NCI-H1092 treated with DMSO at 0.1 percent for 48 hours (cell line): ENCODE measurements at regions not wholly inside any gene's neighbourhood (a gene's known extent, or its start where the extent isn't known, plus 50 kb on each side); places are given as distances from the start of the nearest gene placed in this dataset.
A peak's percentile ranks its signal among the peaks of the same experiment; 100 is the strongest.
"Not testable (repeated sequence)": the region's sequence is repeated elsewhere in the genome, so short reads cannot be mapped to it uniquely, and the experiment has no call there.

Experiments
- DNase-seq: peaks from one replicate; lab custom pipeline; 2025; lab: John Stamatoyannopoulos, UW

DNA sequence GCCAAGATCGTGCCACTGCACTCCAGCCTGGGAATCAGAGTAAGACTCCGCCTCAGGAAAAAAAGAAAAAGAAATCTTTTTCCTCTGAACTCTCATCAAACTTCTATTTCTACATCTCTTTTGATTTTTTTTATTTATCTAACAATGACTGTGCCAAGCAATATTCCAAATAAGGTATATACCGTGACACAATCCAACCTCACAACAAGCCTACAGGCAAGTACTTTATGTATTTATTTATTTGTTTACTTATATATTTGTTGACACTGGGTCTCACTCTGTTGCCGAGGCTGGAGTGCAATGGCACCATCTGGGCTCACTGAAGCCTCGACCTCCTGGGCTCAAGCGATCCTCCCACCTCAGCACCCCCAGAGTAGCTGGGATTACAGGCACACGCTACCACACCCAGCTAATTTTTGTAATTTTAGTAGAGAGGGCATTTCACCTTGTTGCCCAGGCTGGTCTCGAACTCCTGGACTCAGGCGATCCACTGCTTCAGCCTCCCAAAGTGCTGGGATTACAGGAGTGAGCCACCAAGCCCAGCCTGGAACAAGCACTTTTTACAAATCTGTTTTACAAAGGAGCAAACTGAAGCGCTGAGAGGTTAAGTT, 94.9 kb upstream of the CHD2 start:
- no peak for DNase-seq

DNA sequence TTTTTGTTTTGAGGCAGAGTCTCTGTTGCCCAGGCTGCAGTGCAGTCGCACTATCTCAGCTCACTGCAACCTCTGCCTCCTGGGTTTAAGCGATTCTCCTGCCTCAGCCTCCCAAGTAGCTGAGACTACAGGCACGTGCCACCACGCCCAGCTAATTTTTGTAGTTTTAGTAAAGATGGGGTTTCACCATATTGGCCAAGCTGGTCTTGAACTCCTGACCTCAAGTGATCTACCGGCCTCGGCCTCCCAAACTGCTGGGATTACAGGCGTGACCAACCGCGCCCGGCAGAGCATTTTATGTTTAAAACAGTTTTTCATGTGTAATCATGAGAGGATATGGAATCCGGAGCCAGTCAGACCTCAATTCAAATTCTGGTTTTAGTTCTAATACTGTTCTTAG, 94.0 kb upstream of the CHD2 start:
- not testable (repeated sequence) for DNase-seq

DNA sequence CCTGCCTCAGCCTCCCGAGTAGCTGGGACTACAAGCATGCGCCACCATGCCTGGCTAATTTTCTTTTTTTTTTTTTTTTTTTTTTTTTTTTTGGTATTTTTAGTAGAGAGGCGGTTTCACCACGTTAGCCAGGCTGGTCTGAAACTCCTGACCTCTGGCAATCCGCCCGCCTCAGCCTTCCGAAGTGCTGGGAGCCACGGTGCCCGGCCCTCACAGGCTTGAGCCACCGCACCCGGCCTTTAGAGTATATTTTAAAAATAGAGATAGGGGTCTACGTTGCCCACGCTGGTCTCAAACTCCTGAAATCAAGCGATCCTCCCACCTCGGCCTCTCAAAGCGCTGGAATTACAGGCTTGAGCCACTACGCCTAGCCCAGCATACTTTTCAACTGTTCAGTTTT, 93.4 kb upstream of the CHD2 start:
- DNase-seq = no peak

DNA sequence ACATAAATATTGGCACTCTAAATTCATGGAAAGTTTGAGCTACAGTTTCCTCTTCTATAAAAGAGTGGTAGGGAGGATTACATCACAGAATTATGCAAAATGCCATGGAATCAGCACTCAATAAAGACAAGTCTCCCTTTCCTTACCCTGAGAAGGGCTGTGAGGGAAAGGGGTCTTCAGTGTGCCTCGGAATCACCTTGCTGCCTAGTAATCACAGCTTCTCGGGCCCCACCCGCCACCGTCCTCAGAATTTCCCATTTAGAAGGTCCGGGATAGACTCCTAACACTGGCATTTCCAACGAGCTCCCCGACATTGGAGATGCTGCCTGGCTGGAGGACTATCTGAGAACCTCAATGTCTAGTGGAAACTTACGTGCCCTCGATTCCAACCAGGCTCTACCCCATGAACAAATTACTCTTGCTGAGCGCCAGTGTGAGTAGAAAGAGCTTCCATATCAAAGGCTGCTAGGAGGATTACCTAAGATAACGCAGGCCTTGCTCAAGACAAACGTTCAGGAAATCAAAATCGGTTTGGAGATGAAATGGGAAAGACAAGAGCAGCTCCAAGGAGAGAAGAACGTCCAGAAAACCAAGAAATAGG, 92.1 kb upstream of the CHD2 start:
- DNase-seq = peak; percentile 10

DNA sequence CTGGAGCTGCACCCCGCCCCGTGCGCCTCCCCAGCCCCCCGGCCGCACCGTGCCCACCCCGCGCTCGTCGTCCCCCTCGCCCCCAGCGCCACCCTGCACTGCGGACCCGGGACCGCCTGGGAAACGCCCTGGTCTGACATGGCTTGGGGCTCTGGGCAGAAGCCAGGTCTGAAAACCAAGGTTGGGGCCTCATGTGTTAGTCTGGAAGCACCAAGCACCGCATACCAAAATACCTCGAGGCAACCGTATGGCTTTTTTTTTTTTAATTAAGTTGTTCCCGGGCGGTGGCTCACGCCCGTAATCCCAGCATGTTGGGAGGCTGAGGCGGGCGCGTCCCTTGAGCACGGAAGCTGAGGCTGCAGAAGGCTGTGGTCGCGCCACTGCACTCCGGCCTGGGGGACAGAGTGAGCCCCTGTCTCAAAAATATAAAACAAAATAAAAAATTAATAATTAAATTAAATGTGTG, 91.5 kb upstream of the CHD2 start:
- DNase-seq = peak; percentile 64

DNA sequence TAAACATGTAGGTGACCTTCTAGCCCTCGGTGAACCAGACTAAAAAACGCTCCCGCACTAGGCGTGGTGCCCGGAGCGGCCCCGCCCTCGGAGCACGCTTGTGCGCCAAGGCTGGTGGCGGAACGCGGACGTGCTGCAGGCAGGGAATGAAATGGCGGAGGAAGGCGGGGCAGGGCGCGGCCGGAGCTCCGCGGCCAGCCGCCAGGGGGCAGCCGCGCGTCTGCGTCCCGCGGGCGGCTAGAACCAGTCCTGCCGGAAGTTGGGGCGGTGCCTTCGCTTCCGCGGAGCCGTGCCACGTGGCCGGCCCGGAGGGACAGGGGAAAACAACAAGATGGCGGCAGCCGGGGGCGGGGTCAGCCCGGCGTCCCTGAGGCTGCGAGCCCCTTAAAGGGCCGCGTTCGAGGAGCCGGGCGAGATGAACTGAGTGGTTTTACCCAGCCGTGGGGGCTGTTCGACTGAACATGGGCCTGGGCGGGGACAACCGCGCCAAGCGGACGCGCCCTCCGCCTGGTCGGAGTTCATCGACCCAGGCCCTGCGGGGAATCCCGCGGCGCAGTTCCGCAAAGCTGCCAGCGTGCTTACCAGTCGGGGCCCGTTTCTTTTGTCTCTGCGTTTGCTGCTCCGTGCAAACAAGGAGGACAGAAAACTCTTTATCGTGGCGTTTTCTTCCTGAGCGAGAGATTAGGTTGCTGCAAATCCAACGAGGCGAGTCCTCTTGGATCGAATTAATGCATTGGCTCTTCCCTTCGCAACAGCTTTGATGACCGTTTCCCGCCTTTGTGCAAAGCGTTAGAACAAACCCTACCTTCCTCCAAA, 90.9 kb upstream of the CHD2 start:
- DNase-seq = peak; percentile 94

DNA sequence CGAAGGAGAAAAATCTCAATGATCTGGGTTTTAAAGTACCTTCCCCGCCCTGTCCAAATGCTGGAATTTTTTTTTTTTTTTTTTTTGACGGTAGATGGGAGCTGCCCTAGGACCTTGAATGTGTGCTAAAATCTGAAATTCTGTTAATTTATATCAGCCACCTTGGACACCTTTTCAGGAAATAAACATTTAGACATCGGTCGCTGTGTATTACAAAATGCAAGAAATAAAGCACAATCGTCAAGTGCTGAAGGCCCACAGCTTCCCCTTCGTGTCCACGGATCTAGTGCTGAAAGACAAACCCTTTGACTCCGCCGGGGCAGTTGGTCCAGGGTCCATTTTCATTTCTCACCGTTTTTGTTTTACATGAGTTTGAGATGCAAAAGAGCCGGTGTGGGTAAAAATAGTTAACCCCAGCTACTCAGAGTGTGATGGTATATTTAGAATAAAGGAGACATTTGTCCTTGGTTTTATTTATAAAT, 90.2 kb upstream of the CHD2 start:
- peak; percentile 78 for DNase-seq

DNA sequence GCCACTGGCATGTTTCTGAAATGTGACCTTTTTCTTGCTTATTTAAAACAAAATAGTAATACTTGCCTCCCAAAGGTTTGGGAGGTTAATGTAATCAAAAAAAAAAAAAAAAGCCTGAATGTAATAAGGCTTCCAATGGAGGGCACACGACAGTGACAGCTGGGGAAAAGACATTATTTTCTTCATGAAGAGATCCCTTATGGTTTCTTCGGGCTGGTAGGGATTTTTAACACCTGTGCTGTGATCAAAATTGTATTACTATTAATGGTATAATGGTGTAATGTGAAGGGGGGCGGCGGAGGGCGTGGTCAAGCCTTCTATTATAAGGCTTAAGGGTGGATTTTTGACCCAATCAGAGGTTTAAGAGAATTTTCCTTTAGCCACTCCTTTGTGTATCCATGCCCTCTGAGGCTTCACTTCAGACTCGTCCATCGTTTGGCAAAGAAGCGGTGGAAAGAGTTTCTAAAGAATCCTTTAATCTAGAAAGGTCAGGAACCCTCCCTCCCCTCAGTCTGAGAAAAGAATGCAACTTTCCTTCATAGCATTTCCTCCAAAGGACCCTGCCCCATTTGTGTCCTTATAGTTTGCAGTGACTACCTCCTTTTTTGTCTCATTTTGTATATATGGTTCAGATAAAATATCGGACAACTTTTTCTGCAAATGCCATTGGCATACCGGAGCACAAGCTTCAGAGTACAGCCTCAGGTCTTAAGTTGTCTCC, 89.5 kb upstream of the CHD2 start:
- peak; percentile 82 for DNase-seq

DNA sequence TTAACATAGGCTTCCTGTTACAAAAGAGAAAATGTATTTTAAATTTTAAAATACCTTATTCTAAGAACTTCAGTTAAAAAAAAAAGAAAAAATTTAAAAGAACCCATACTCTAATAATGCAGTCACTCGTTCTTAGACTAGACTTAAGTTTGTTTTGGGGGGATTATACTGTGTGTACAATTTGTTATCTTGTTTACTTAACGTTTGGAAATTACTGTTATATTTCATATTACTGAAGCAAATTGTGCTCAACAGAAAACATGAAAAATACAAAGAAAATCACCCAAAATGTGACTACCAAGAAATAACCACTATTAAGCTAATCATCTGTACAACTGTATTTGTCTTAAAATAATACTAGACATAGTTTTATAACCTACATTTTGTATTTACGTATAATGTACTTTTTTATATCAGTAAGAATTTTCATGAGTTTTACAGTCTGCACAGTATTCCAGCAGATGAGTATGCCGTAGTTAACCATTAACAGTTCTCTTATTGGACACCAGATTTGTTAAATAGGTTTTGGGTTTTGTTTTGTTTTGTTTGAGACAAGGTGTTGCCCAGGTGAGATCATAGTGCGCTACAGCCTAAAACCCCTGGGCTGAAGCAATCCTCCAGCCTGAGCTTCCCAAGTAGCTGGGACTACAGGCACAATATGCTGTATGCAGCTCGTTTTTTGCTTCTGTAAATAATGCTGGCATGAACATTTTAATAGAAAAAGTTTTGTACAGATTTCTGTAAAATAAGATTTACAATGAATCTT, 88.8 kb upstream of the CHD2 start:
- peak; percentile 44 for DNase-seq

DNA sequence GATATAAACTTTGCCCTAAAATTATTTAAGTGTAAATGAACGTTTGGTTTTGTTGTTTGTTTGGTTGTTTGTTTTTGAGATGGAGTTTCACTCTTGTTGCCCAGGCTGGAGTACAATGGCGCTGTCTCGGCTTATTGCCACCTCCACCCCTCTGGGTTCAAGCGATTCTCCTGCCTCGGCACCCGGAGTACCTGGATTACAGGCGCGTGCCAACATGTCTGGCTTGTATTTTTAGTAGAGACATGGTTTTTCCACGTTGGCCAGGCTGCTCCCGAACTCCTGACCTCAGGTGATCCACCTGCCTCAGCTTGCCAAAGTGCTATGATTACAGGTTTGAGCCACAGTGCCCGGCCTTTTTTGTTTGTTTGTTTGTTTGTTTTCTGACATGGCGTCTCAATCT, 87.9 kb upstream of the CHD2 start:
- no peak for DNase-seq

DNA sequence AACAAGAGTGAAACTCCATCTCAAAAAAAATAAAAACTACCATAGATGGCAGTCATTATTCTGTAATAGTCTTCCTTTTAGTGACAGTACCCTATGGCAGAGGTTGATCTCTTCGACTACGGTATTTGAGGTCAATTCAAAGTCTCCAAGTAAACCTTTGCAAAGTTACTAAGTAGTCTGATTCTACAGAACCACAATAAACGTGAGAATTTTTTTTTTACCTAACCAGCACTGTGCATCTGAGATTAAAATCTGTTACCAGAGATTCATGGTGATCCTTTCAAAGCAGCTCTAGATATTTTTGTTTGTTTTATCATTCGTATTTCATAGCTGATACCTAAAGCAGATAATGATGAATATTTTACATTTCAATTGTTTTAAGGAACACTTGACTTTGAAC, 86.6 kb upstream of the CHD2 start:
- no peak for DNase-seq

DNA sequence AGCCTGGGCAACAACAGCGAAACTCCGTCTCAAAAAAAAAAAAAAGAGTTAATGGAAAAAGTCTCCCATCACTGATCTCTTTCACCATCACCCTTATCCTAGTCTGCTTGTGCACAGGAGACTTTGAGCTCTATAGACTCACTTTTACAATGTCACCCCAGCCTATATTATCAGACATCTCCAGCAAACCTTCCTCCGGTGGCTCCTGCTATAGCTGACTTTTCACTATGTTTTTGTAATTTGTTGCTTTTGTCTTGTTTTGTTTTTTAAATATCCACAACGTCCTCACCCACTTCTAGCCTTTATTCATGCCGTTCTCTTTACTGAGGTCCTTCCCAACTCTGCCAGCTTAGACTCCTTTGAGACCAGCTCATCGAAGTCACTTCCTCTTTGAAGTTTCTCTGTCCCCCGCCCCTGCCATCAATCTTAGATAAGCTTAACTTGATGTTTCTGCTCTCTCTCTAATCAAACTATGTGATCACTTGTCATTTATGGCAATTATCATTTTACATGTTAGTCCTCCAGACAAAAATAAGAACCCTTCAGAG, 82.7 kb upstream of the CHD2 start:
- DNase-seq = peak; percentile 31

DNA sequence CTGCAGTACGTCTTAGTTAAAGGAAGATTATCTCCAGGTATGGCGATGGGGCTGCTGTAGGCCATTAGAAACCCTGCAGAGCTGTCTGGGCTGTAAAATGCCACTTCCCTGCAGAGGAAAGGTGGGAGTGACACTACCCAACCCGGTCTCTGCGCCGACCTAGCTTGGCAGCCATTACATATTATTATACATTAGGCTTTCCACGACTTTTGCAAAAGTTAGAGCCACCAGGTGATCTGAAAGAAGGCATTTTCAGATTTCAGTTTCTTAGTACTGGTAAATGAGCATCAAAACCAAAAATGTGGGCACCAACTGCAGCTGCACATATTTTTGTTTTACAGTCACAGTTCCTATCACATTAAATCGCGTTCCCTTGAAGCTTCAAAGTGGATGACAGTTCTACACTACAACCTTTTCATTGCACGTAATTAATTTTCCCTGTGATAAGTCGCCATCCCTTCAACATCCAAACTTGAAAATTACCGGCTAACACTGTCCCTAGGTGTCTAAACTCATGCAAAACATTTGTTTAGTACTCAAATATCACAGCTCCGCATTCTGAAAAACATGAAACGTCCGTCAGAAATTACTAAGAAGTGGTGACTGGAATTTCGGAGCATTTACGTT, 81.4 kb upstream of the CHD2 start:
- DNase-seq = peak; percentile 81

DNA sequence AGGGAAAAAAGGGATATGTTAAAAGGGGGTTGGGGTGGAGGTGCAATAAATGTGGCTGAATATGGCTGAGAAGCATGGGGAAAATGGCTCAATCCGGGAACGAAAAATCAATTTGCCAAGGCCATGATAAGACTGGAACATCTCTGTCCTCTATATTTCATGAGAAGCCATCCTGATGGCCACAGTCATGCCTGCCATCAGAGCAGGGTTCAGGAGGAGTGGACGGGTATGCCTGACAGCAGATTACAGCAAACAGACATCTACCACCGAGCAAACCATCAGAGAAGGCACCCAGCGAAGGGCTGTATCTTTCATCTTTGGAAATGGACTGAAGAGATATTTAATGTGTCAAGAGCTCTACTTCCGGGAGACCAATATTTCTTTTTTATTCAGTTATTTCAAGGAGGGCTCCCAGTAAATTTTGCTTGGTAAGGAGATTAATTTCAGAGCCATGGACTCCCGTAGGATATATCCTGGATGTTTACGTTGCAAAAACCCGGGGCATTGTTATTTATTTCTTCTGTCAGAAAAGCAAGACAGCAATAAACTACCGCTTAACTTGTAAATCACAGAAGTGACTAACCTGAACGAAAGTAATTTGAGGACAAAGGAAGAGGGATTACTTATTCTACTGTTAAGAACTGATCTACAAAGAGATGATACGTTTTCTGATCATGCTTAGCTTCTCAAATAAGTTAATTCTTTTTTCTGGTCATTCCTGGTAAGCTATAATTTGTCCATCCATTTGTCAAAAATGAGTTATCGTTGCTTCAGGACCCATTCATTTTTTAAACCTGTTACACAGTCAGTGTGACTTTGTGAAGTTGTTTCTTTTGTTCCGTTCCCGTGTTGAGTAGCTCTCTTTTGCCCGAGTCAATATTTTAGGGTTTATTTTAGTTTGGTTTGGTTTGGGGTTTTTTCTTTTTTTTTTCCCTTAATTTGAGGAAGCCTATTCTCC, 80.6 kb upstream of the CHD2 start:
- DNase-seq = peak; percentile 81

DNA sequence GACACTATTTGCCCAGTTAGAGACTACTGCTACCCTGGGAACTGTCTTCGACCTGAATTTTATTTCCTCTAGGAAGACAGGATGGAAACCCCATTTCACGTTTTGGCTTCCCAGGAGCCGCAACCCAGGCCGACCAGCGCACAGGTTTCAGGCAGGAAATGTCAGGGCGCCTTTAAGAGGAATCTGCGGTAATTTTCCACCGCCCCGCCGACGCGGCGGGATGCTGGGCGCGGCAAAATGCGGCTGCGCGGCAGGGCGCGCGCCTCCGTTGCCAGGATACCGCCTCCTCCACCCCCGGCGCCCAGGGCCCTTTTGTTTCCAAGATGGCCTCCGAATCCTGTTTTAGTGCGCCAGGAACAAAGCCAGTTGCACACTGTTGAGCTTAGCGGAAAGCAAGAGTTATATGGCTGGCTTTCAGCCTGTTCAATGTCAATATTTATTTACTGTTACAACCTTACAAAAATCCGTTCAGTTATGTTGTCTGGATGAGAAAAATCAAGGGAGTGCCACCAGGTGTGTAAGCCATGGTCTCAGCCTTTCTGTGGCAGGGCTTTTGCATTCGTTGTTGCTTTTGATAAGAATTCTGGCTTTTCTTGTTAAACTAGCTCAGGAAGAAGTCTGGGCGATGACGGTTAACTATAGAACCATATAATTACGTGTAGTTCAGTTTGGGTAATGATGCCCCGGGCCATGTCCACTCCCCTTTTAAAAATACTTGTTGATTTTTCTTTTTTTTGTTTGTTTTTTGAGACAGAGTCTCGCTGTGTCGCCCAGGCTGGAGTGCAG, 79.7 kb upstream of the CHD2 start:
- DNase-seq = peak; percentile 93

DNA sequence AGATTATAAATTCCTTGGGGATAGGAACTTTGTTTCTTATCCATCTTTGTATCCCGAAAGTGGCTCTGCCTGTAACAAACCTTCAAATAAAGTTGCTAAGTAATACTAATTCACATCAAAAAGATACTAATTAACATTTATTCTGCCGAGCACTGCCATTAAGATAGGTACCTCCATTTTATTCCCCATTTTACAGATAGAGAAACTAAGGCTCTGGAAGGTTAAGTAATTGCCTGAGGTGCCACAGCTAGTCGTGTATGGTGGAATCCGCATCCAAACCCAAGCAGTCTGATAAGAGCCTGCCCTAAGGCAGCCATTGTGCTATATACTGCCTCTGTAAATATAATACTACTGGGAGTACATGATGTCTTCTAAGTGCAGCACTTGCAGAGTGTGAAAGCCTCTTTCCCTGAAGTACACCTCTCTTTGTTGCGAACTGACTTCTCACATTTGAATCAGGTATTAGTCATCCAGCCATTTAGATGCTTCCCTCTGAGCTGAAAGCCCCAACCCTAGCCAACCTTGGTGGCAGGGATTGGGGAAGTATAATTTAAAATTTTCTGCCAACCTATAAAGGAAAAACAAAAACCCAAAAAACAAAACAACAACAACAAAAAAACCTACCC, 78.5 kb upstream of the CHD2 start:
- peak; percentile 37 for DNase-seq

DNA sequence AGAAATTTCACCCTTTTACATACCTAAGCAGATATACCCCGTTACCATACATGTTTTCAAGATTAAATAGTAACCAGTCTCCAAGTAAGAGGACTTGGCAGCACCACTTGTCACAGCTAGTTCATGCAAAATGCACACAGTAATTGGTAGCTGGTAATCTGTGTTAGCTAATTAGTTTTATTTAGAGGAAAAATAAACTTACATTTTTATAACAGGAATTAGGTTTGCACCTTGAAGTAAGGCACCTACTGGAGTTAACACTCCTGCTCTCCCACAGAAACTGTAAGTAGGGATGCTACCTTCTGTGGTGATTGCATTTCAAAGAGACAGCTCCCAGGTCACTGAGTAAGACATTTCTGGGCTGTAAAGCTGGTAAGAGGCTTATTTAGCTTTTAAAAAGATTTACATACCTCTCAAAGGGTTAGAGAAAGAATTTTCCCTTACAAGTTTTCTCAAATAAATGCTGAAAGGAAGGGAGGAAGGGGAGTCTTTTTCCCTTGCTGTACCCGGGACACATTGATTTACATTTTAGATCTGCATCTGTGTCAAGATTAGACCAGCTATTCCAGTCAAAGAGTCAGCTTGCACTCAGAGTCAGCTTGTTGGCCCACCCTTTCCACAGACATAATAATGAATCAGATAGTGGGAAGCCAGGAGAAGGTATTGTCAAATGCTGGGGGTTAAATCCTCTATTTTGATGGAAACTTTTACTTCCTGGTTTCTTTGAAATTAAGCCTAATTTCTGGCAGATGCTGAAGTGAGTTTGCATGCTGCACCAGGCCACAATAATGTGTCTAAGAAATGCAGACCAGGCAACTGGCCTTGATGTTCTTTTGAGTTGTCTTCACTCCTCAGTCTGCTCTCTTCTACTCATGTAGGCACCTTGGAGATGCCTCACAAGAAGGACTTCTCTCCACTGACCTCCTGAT, 77.6 kb upstream of the CHD2 start:
- peak; percentile 18 for DNase-seq
